ENCODE measurements at regions not wholly inside any gene's neighbourhood (a gene's known extent, or its start where the extent isn't known, plus 50 kb on each side); places are given as distances from the start of the nearest gene placed in this dataset.

DNA sequence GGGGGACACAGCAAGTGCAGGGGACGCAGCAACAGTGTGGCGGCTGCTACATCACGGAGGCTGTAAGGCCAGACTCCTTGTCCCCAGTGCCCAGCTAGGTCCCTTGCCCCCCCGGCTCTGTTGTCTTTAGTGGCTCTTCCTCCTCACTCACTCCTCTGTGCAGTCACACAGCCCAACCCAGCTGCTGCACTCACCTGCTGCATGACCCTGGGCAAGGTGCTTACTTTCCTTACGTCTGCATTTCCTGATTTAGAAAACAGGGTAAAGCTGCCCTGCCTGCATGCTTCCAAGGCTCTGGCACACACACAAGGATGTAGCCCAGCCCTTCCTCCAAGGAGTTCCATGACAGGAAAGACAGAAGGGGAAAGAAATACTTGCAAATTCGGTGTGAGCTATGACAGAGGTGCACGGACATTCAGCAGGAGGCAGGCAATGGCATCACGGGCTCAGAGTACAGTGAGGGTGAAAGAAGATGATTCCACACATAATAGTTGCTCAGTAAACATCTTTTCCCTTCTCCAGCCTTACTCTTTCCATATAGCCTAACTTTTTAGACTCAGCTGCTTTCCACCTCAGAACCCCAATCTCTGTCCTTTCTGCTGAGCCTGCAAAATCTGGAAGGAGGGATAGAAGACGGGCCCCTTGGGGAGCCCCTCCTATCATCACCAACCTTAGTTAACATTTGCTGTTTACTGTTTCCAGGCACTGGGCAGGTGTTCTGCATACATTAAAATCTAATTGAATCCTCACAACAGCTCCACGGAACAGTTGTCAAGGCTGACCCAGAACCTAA is 150.9 kb downstream of the MRM1 start:
- TF ChIP-seq, protein P1, sequence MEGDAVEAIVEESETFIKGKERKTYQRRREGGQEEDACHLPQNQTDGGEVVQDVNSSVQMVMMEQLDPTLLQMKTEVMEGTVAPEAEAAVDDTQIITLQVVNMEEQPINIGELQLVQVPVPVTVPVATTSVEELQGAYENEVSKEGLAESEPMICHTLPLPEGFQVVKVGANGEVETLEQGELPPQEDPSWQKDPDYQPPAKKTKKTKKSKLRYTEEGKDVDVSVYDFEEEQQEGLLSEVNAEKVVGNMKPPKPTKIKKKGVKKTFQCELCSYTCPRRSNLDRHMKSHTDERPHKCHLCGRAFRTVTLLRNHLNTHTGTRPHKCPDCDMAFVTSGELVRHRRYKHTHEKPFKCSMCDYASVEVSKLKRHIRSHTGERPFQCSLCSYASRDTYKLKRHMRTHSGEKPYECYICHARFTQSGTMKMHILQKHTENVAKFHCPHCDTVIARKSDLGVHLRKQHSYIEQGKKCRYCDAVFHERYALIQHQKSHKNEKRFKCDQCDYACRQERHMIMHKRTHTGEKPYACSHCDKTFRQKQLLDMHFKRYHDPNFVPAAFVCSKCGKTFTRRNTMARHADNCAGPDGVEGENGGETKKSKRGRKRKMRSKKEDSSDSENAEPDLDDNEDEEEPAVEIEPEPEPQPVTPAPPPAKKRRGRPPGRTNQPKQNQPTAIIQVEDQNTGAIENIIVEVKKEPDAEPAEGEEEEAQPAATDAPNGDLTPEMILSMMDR (IDR thresholded peaks at IDR 0.05), result no peak
- no peak for TF ChIP-seq POLR2A (IDR thresholded peaks at IDR 0.05)

All from thyroid gland (tissue), 4 donors.